ENCODE measurements at regions not wholly inside any gene's neighbourhood (a gene's known extent, or its start where the extent isn't known, plus 50 kb on each side); places are given as distances from the start of the nearest gene placed in this dataset.

GRCh38 chr14:104315169-104315568 lies 176.8 kb downstream of the KIF26A start:
- FAIRE-seq (no peak), ATAC-seq (no peak), DNase-seq (ENCODE audit: extremely low read depth in 1 of 4, low spot score in 3 of 4) (no peak)
- Histone ChIP-seq H3K9me1 (ENCODE audit: control insufficient read depth, insufficient read depth, low read length) (no peaks in the 10 kb centered on the region), H4K20me1 (replicated peaks; ENCODE audit: control insufficient read depth, insufficient read depth, low read length) (no peaks in the 10 kb centered on the region), H3K27me3 (ENCODE audit: control insufficient read depth in 2 of 2, insufficient read depth in 2 of 2, low read length in 2 of 2) (peaks cover 0 to 8% of the 10 kb centered on the region in 2 experiments; a peak in 1 of 5 replicates), H2AFZ (ENCODE audit: low read depth, low read length) (no peak overlapping the region), H3K27ac (ENCODE audit: extremely low read depth, low read depth, low read length) (no peak overlapping the region), H3K36me3 (ENCODE audit: control insufficient read depth, insufficient read depth, low read length) (no peaks in the 10 kb centered on the region), H3K9ac (ENCODE audit: insufficient read depth in 1 of 2, low read depth in 2 of 2, low read length in 2 of 2) (no peak overlapping the region; a peak in 1 of 4 replicates), H3K4me3 (no peak overlapping the region), H3K4me2 (ENCODE audit: insufficient read depth, low read length) (no peak overlapping the region), H3K4me1 (replicated peaks in 1 of 2; ENCODE audit: control insufficient read depth in 2 of 2, insufficient read depth in 2 of 2, low read length in 2 of 2) (no peaks in the 10 kb centered on the region), H3K9me3 (replicated peaks; ENCODE audit: control insufficient read depth, insufficient read depth, low read depth, low read length) (no peaks in the 10 kb centered on the region), H3K79me2 (ENCODE audit: control insufficient read depth, insufficient read depth, low read length) (no peaks in the 10 kb centered on the region)
- intact Hi-C loops (cut with micrococcal nuclease): no loop called here
- 0% methylated on average over 6 of the region's 14 CpGs for WGBS (ENCODE audit: insufficient coverage, low coverage, missing lambda C conversion rate)
- ChIA-PET POLR2A (no interaction called here), CTCF (ENCODE audit: low intra/inter-chr PET ratio) (no interaction called here)
- BruUV-seq (replicated peaks): no TSS peak
- in situ Hi-C loops (cut with MboI): no loop called here
- TF ChIP-seq STAT5A (IDR thresholded peaks at IDR 0.05; ENCODE audit: borderline replicate concordance, low read length): no peak
- no peak for TF ChIP-seq ZNF407 (IDR thresholded peaks at IDR 0.05; ENCODE audit: low read depth)
- TF ChIP-seq IFI16 (CRISPR knock-in tag; IDR thresholded peaks at IDR 0.05): no peak
- TF ChIP-seq EHMT2 (IDR thresholded peaks at IDR 0.05): no peak
- TF ChIP-seq PHB (CRISPR knock-in tag; IDR thresholded peaks at IDR 0.05): no peak
- no peak for TF ChIP-seq ATF7 (IDR thresholded peaks at IDR 0.05)
- TF ChIP-seq KDM2B (CRISPR knock-in tag; IDR thresholded peaks at IDR 0.05): no peak
- no peak for TF ChIP-seq BCL6 (CRISPR knock-in tag; IDR thresholded peaks at IDR 0.05)
- no peak for TF ChIP-seq ZNF274 (IDR thresholded peaks at IDR 0.05; ENCODE audit: borderline replicate concordance, low read depth, low read length)
- no peak for TF ChIP-seq NEUROD1 (IDR thresholded peaks at IDR 0.05; ENCODE audit: borderline replicate concordance, low read depth, low read length, partially characterized antibody)
- TF ChIP-seq E2F6 (IDR thresholded peaks at IDR 0.05; ENCODE audit: borderline replicate concordance in 1 of 2, extremely low read depth in 1 of 2, insufficient read depth in 1 of 2, insufficient read length in 1 of 2, low read depth in 1 of 2, low read length in 1 of 2, poor library complexity in 1 of 2, severe bottlenecking in 1 of 2): no peak
- no peak for TF ChIP-seq FOXO4 (CRISPR knock-in tag; IDR thresholded peaks at IDR 0.05)
- TF ChIP-seq NFE2L1 (tag; IDR thresholded peaks at IDR 0.05; ENCODE audit: borderline replicate concordance, low read depth): no peak
- TF ChIP-seq SMAD4 (CRISPR knock-in tag; conservative IDR thresholded peaks at IDR 0.05): no peak

Measured in K562 (cell line).